ENCODE measurements at regions not wholly inside any gene's neighbourhood (a gene's known extent, or its start where the extent isn't known, plus 50 kb on each side); places are given as distances from the start of the nearest gene placed in this dataset.
"Not testable (repeated sequence)": the region's sequence is repeated elsewhere in the genome, so short reads cannot be mapped to it uniquely, and the experiment has no call there.

- no peak for FAIRE-seq
These were observed 415.2 kb upstream of the FRG2C start for GRCh38 chr3:75248974-75249373.

- FAIRE-seq, result no peak
These were observed 409.4 kb upstream of the FRG2C start for GRCh38 chr3:75254685-75255084.

- peak; percentile 10 for FAIRE-seq
These were observed 405.1 kb upstream of the FRG2C start for GRCh38 chr3:75258825-75259683.

- FAIRE-seq, result not testable (repeated sequence)
These were observed 403.2 kb upstream of the FRG2C start for GRCh38 chr3:75260975-75261374.

GRCh38 chr3:75262661-75263060 lies 401.5 kb upstream of the FRG2C start:
- FAIRE-seq, result no peak

GRCh38 chr3:75265897-75266296 lies 398.2 kb upstream of the FRG2C start:
- no peak for FAIRE-seq

- peak; percentile 31 for FAIRE-seq
These were observed 395.6 kb upstream of the FRG2C start for GRCh38 chr3:75268576-75268975.

- FAIRE-seq, result not testable (repeated sequence)
These were observed 391.9 kb upstream of the FRG2C start for GRCh38 chr3:75272237-75272636.

GRCh38 chr3:75272691-75273090 lies 391.4 kb upstream of the FRG2C start:
- no peak for FAIRE-seq

GRCh38 chr3:75285531-75286148 lies 378.5 kb upstream of the FRG2C start:
- not testable (repeated sequence) for FAIRE-seq

- not testable (repeated sequence) for FAIRE-seq
These were observed 375.1 kb upstream of the FRG2C start for GRCh38 chr3:75288972-75289574.

GRCh38 chr3:75294124-75294523 lies 370.0 kb upstream of the FRG2C start:
- FAIRE-seq, result no peak

GRCh38 chr3:75295013-75295412 lies 369.1 kb upstream of the FRG2C start:
- no peak for FAIRE-seq

GRCh38 chr3:75296858-75297257 lies 367.3 kb upstream of the FRG2C start:
- no peak for FAIRE-seq

GRCh38 chr3:75300606-75301005 lies 363.5 kb upstream of the FRG2C start:
- no peak for FAIRE-seq

GRCh38 chr3:75301050-75301449 lies 363.1 kb upstream of the FRG2C start:
- not testable (repeated sequence) for FAIRE-seq

- FAIRE-seq, result peak; percentile 33
These were observed 360.4 kb upstream of the FRG2C start for GRCh38 chr3:75303741-75304140.

- no peak for FAIRE-seq
These were observed 358.2 kb upstream of the FRG2C start for GRCh38 chr3:75305901-75306300.

GRCh38 chr3:75311306-75311705 lies 352.8 kb upstream of the FRG2C start:
- not testable (repeated sequence) for FAIRE-seq

GRCh38 chr3:75312469-75312868 lies 351.7 kb upstream of the FRG2C start:
- not testable (repeated sequence) for FAIRE-seq

- FAIRE-seq, result not testable (repeated sequence)
These were observed 344.4 kb upstream of the FRG2C start for GRCh38 chr3:75319776-75320175.

- FAIRE-seq, result no peak
These were observed 343.8 kb upstream of the FRG2C start for GRCh38 chr3:75320369-75320768.

GRCh38 chr3:75321060-75321459 lies 343.1 kb upstream of the FRG2C start:
- no peak for FAIRE-seq

GRCh38 chr3:75323936-75324335 lies 340.2 kb upstream of the FRG2C start:
- not testable (repeated sequence) for FAIRE-seq
